ENCODE measurements at regions not wholly inside any gene's neighbourhood (a gene's known extent, or its start where the extent isn't known, plus 50 kb on each side); places are given as distances from the start of the nearest gene placed in this dataset.

DNA sequence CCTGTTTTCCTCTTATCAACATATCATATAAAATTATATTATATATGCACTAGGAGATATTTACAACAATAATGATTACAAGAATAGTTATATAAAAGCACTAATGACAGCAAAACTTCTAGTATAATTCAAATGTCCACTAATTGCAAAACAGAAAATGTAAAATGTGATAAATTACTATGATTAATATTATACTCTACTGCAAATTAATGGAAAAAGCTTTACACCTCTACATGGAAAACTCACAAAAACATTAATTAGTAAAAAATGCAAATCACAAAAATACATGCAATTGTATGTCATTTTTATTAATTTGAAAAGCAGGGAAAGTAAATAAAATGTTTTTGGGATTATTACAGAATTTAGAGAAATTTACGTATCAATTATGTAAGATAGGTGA is 681.0 kb upstream of the PCDH20 start:
- H3K79me2 ChIP-seq (ENCODE audit: insufficient read depth, low read length): no peaks in the 10 kb centered on the region
- H3K9ac ChIP-seq (ENCODE audit: low read depth, low read length, poor library complexity, severe bottlenecking): no peak overlapping the region
- H3K27me3 ChIP-seq (ENCODE audit: insufficient read depth, low read length, poor library complexity, severe bottlenecking): no peaks in the 10 kb centered on the region
- no peaks in the 10 kb centered on the region for H3K4me1 ChIP-seq (ENCODE audit: insufficient read depth, low read length, poor library complexity, severe bottlenecking)
- no peak overlapping the region for H3K4me2 ChIP-seq (ENCODE audit: low read depth, low read length, poor library complexity, severe bottlenecking)
- H3K4me3 ChIP-seq (ENCODE audit: low read length, poor library complexity, severe bottlenecking): no peak overlapping the region
- TF ChIP-seq, protein P1, sequence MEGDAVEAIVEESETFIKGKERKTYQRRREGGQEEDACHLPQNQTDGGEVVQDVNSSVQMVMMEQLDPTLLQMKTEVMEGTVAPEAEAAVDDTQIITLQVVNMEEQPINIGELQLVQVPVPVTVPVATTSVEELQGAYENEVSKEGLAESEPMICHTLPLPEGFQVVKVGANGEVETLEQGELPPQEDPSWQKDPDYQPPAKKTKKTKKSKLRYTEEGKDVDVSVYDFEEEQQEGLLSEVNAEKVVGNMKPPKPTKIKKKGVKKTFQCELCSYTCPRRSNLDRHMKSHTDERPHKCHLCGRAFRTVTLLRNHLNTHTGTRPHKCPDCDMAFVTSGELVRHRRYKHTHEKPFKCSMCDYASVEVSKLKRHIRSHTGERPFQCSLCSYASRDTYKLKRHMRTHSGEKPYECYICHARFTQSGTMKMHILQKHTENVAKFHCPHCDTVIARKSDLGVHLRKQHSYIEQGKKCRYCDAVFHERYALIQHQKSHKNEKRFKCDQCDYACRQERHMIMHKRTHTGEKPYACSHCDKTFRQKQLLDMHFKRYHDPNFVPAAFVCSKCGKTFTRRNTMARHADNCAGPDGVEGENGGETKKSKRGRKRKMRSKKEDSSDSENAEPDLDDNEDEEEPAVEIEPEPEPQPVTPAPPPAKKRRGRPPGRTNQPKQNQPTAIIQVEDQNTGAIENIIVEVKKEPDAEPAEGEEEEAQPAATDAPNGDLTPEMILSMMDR (conservative IDR thresholded peaks at IDR 0.05; ENCODE audit: low read length): no peak
- no peak for TF ChIP-seq EZH2phosphoT487 (IDR thresholded peaks at IDR 0.05; ENCODE audit: borderline replicate concordance)
- H2AFZ ChIP-seq (ENCODE audit: low read length): no peak overlapping the region
- H3K9me2 ChIP-seq (replicated peaks; ENCODE audit: low read depth, low read length): no peaks in the 10 kb centered on the region
- no peaks in the 10 kb centered on the region for H3K9me3 ChIP-seq (ENCODE audit: insufficient read depth, low read depth, low read length)
- no peaks in the 10 kb centered on the region for H4K20me1 ChIP-seq (ENCODE audit: insufficient read depth, low read length, poor library complexity, severe bottlenecking)
- no peaks in the 10 kb centered on the region for H3K36me3 ChIP-seq (ENCODE audit: insufficient read depth, low read length)
- no peaks in the 10 kb centered on the region for H3F3A ChIP-seq (ENCODE audit: low read depth)

- H3K9ac ChIP-seq (ENCODE audit: low read depth, low read length, poor library complexity, severe bottlenecking): no peak overlapping the region
- H3K9me2 ChIP-seq (replicated peaks; ENCODE audit: low read depth, low read length): no peaks in the 10 kb centered on the region
- H3K4me2 ChIP-seq (ENCODE audit: low read depth, low read length, poor library complexity, severe bottlenecking): no peak overlapping the region
- no peak overlapping the region for H2AFZ ChIP-seq (ENCODE audit: low read length)
- H3K79me2 ChIP-seq (ENCODE audit: insufficient read depth, low read length): no peaks in the 10 kb centered on the region
- no peak overlapping the region for H3K4me3 ChIP-seq (ENCODE audit: low read length, poor library complexity, severe bottlenecking)
- TF ChIP-seq, protein P1 (conservative IDR thresholded peaks at IDR 0.05; ENCODE audit: low read length): no peak
- no peak for TF ChIP-seq EZH2phosphoT487 (IDR thresholded peaks at IDR 0.05; ENCODE audit: borderline replicate concordance)
- no peaks in the 10 kb centered on the region for H3F3A ChIP-seq (ENCODE audit: low read depth)
- no peaks in the 10 kb centered on the region for H4K20me1 ChIP-seq (ENCODE audit: insufficient read depth, low read length, poor library complexity, severe bottlenecking)
- no peaks in the 10 kb centered on the region for H3K4me1 ChIP-seq (ENCODE audit: insufficient read depth, low read length, poor library complexity, severe bottlenecking)
- no peaks in the 10 kb centered on the region for H3K9me3 ChIP-seq (ENCODE audit: insufficient read depth, low read depth, low read length)
- H3K36me3 ChIP-seq (ENCODE audit: insufficient read depth, low read length): no peaks in the 10 kb centered on the region
- H3K27me3 ChIP-seq (ENCODE audit: insufficient read depth, low read length, poor library complexity, severe bottlenecking): no peaks in the 10 kb centered on the region
Measured at GRCh38 chr13:62094932-62095331, 679.3 kb upstream of the PCDH20 start.

- H3K36me3 ChIP-seq (ENCODE audit: insufficient read depth, low read length): no peaks in the 10 kb centered on the region
Measured at GRCh38 chr13:62093984-62094780, 678.5 kb upstream of the PCDH20 start.

More at GRCh38 chr13:62093984-62094780, 678.5 kb upstream of the PCDH20 start:
- Histone ChIP-seq H3K4me3 (ENCODE audit: low read length, poor library complexity, severe bottlenecking) (no peak overlapping the region), H3K27me3 (ENCODE audit: insufficient read depth, low read length, poor library complexity, severe bottlenecking) (no peaks in the 10 kb centered on the region), H3K4me1 (ENCODE audit: insufficient read depth, low read length, poor library complexity, severe bottlenecking) (no peaks in the 10 kb centered on the region), H4K20me1 (ENCODE audit: insufficient read depth, low read length, poor library complexity, severe bottlenecking) (no peaks in the 10 kb centered on the region), H3K4me2 (ENCODE audit: low read depth, low read length, poor library complexity, severe bottlenecking) (no peak overlapping the region), H2AFZ (ENCODE audit: low read length) (no peak overlapping the region), H3K9ac (ENCODE audit: low read depth, low read length, poor library complexity, severe bottlenecking) (no peak overlapping the region), H3K9me2 (replicated peaks; ENCODE audit: low read depth, low read length) (no peaks in the 10 kb centered on the region), H3K79me2 (ENCODE audit: insufficient read depth, low read length) (no peaks in the 10 kb centered on the region), H3K9me3 (ENCODE audit: insufficient read depth, low read depth, low read length) (no peaks in the 10 kb centered on the region), H3F3A (ENCODE audit: low read depth) (no peaks in the 10 kb centered on the region)
- TF ChIP-seq, protein P1 (conservative IDR thresholded peaks at IDR 0.05; ENCODE audit: low read length): no peak
- TF ChIP-seq EZH2phosphoT487 (IDR thresholded peaks at IDR 0.05; ENCODE audit: borderline replicate concordance): no peak

Measured in Loucy (cell line).